ENCODE measurements at regions not wholly inside any gene's neighbourhood (a gene's known extent, or its start where the extent isn't known, plus 50 kb on each side); places are given as distances from the start of the nearest gene placed in this dataset.

- DNase-seq, result no peak
These were observed 213.3 kb downstream of the SEMA6A start for GRCh38 chr5:116361171-116361967.

GRCh38 chr5:116360008-116360853, 214.4 kb downstream of the SEMA6A start:
- DNase-seq, result no peak

GRCh38 chr5:116359592-116359991, 215.0 kb downstream of the SEMA6A start:
- peak; percentile 42 for DNase-seq

DNA sequence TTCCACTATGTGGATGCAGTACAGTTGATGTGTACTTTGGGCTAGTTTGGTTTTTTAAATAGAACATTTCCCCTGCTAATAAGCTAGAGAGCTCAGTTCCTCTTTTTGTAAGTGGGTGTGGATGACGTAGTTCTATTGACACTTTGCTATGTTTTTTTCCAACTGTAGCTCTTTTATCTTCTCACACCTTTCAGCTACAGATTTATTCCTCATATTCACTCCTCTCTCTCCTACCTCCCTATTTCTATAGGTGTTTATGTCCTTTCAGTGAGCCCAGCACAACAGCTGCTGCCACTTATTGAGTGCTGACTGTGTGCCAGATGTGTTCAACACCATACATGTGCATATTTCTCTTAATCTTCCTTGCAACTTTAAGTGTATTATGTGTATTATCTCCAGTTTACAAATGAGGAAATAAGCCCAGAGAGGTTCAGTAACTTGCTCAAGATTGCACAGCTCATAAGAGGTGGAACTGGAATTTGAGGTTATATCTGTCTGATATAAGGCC, 215.7 kb downstream of the SEMA6A start:
- DNase-seq, result peak; percentile 67

- DNase-seq, result no peak
These were observed 216.6 kb downstream of the SEMA6A start for GRCh38 chr5:116358015-116358523.

- no peak for DNase-seq
These were observed 218.6 kb downstream of the SEMA6A start for GRCh38 chr5:116355819-116356601.

GRCh38 chr5:116354699-116355098, 219.9 kb downstream of the SEMA6A start:
- DNase-seq, result no peak

- DNase-seq, result no peak
These were observed 227.0 kb downstream of the SEMA6A start for GRCh38 chr5:116347657-116348056.

GRCh38 chr5:116343961-116344360, 230.7 kb downstream of the SEMA6A start:
- no peak for DNase-seq
